DOHH2 (cell line): ENCODE measurements at regions not wholly inside any gene's neighbourhood (a gene's known extent, or its start where the extent isn't known, plus 50 kb on each side); places are given as distances from the start of the nearest gene placed in this dataset.

ENCODE experiments used
- CTCF ChIP-seq: fragments of 200-600 bp; sonication (generic); IDR thresholded peaks from one replicate; pipeline ENCODE4 v1.5.1; 2014; ENCODE audit warnings: antibody characterized with exemption, mild to moderate bottlenecking, low read depth, low read length; ENCODE audit not compliant: poor library complexity, severe bottlenecking
- EZH2phosphoT487 ChIP-seq: fragments of 200-600 bp; sonication (generic); IDR thresholded peaks from 2 replicates; pipeline ENCODE4 v1.6.1; 2017; ENCODE audit warnings: borderline replicate concordance, mild to moderate bottlenecking, antibody characterized with exemption, low read length, moderate library complexity, mixed read lengths

- TF ChIP-seq CTCF: no peak
- no peak for TF ChIP-seq EZH2phosphoT487
Observed at GRCh38 chr18:24989760-24990593, 362.0 kb downstream of the ZNF521 start.
